GM10248 (cell line): ENCODE measurements at regions not wholly inside any gene's neighbourhood (a gene's known extent, or its start where the extent isn't known, plus 50 kb on each side); places are given as distances from the start of the nearest gene placed in this dataset.

ENCODE experiments used
- CTCF ChIA-PET: fragments of 300-600 bp; sonication (Branson Sonifier 250); formaldehyde crosslinking; extraction: SDS; loops from one replicate; lab custom pipeline; 2021; ENCODE audit warnings: antibody characterized with exemption; lab: Yijun Ruan, JAX
- POLR2A ChIA-PET: fragments of 350-650 bp; sonication (Branson Sonifier 250); formaldehyde crosslinking; extraction: SDS; loops from one replicate; lab custom pipeline; 2020; ENCODE audit warnings: antibody characterized with exemption; lab: Yijun Ruan, JAX
- DNase-seq: peaks from one replicate; pipeline ENCODE4 v3.0.0; 2012; ENCODE audit errors: extremely low spot score
- CTCF ChIP-seq: IDR thresholded peaks from 2 replicates; pipeline ENCODE4 v1.5.1; 2012; ENCODE audit warnings: mild to moderate bottlenecking, low read depth; ENCODE audit errors: extremely low read depth, missing control alignments, control extremely low read depth

GRCh38 chr3:24915639-24916038, 421.0 kb upstream of the THRB start:
- POLR2A ChIA-PET, result no interaction called here
- DNase-seq, result no peak
- no peak for TF ChIP-seq CTCF
- CTCF ChIA-PET, result interaction anchor here (0.9 to 1.8 kb wide), 4 partner anchors 14 to 39 kb away, joined by 3 to 7 read pairs (median 4); no protein-coding TSS in a partner anchor

GRCh38 chr3:24917908-24918307, 423.3 kb upstream of the THRB start:
- ChIA-PET POLR2A (no interaction called here), CTCF (no interaction called here)
- no peak for TF ChIP-seq CTCF
- DNase-seq, result no peak

GRCh38 chr3:24923570-24923969, 428.9 kb upstream of the THRB start:
- CTCF ChIA-PET, result interaction anchor here (2.1 kb wide), 1 partner anchor 11 kb away, joined by 6 read pairs; no protein-coding TSS in a partner anchor
- POLR2A ChIA-PET, result no interaction called here
- no peak for TF ChIP-seq CTCF
- no peak for DNase-seq

GRCh38 chr3:24929521-24929920, 434.9 kb upstream of the THRB start:
- DNase-seq, result no peak
- ChIA-PET CTCF (interaction anchor here (1.0 to 2.3 kb wide), 2 partner anchors 10 to 14 kb away, joined by 3 to 7 read pairs; no protein-coding TSS in a partner anchor), POLR2A (no interaction called here)
- TF ChIP-seq CTCF, result no peak

- ChIA-PET POLR2A (no interaction called here), CTCF (interaction anchor here (2.1 kb wide), 1 partner anchor 9 kb away, joined by 6 read pairs; no protein-coding TSS in a partner anchor)
- no peak for DNase-seq
- no peak for TF ChIP-seq CTCF
These were observed 438.8 kb upstream of the THRB start for GRCh38 chr3:24933401-24933800.

- ChIA-PET POLR2A (no interaction called here), CTCF (no interaction called here)
- no peak for DNase-seq
- no peak for TF ChIP-seq CTCF
These were observed 441.9 kb upstream of the THRB start for GRCh38 chr3:24936574-24936973.
